ENCODE measurements at regions not wholly inside any gene's neighbourhood (a gene's known extent, or its start where the extent isn't known, plus 50 kb on each side); places are given as distances from the start of the nearest gene placed in this dataset.

DNA sequence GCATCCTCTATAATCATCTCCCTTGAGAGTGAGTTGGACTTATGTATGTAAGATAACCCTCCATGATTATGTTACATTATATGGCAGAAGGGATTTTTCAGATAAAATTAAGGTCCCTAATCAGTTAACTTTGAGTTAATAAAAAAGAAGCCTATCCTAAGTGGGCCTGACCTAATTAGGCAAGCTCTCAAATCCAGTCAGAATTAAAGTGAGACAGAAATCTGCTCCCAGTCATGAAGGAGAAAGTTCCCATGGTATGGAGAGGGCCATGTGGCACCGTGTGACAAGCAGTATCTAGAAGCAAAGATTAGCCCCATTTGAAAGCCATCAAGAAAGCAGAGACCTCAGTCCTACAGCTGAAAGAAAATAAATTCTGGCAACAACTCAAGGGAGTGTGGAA is 202.4 kb downstream of the PRELID2 start:
- TF ChIP-seq CTCF (IDR thresholded peaks at IDR 0.05) = no peak
- no peak for TF ChIP-seq POLR2A (IDR thresholded peaks at IDR 0.05)
